GM12874 (cell line): ENCODE measurements at regions not wholly inside any gene's neighbourhood (a gene's known extent, or its start where the extent isn't known, plus 50 kb on each side); places are given as distances from the start of the nearest gene placed in this dataset.

Experiments
- TF ChIP-seq, protein P1 (sequence below): IDR thresholded peaks from 2 replicates; pipeline ENCODE4 v1.5.1; 2011; ENCODE audit warnings: low read depth, mild to moderate bottlenecking, control low read depth, low read length, moderate library complexity; ENCODE audit not compliant: insufficient read depth

DNA sequence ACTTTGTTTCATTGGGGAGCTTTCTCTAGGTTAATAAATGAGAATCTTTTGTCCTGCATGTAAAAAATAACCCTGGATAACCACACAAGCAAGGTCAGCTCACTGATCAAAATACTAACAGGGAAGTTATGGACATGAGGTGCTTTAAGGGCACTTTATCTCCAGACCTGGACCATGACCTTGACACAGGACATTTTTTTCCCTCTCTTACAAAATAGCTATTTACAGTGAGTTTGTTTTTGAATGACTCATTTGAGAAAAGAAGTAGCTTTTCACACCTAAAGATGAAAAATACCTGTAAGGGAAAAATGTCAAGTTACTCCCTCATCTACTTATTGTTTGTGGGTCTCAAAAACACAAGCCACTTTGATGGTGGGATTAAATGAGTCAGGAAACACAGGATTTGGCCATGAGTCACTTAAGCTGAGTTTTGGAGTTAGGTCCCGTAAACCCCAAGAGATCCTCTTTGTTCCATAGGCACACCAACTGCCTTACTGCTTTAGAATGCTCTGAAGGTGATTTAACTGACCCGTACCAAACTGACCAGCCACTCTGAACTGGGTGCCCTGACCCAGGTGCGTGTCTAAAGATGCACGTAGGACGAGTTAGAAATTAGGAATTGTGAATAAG is 479.3 kb upstream of the NXPH2 start:
- TF ChIP-seq, protein P1, sequence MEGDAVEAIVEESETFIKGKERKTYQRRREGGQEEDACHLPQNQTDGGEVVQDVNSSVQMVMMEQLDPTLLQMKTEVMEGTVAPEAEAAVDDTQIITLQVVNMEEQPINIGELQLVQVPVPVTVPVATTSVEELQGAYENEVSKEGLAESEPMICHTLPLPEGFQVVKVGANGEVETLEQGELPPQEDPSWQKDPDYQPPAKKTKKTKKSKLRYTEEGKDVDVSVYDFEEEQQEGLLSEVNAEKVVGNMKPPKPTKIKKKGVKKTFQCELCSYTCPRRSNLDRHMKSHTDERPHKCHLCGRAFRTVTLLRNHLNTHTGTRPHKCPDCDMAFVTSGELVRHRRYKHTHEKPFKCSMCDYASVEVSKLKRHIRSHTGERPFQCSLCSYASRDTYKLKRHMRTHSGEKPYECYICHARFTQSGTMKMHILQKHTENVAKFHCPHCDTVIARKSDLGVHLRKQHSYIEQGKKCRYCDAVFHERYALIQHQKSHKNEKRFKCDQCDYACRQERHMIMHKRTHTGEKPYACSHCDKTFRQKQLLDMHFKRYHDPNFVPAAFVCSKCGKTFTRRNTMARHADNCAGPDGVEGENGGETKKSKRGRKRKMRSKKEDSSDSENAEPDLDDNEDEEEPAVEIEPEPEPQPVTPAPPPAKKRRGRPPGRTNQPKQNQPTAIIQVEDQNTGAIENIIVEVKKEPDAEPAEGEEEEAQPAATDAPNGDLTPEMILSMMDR = no peak

DNA sequence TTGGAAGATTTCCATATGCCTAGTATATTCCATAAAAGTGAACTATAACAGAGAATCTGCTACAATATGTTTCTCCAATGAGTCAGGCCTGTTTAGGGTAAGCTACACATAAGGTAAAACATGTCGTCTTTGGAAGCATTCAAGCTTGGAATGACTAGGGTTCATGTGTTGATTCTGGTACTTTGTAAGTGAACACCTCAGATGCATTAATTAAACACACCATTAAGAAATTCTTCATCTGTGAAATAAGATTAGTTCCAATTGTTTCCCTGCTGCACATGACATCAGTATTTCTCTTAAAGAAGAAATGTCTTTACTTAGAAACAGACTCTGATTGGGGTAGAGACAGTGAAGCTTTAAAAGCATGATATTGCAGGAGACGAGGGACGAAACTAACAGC is 461.1 kb upstream of the NXPH2 start:
- TF ChIP-seq, protein P1 = no peak

DNA sequence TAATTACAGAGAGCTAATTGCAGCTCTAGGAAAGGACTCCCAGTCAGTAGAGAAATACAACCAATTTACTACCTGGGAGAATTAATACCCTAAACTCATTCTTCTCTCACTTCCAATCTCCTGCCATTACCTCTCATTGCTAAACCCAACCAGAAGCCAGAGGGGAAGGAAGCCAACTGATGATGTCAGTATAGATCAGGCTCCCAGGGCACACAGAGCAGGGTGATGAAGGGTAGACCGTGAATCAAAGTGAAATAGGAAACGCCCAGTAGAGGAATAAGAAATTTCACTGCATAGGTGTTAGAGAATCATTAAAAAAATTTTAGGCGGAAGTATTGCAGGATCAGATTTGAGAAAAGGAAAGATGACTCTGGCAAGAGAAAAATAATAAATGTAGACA is 456.8 kb upstream of the NXPH2 start:
- TF ChIP-seq, protein P1 = no peak

DNA sequence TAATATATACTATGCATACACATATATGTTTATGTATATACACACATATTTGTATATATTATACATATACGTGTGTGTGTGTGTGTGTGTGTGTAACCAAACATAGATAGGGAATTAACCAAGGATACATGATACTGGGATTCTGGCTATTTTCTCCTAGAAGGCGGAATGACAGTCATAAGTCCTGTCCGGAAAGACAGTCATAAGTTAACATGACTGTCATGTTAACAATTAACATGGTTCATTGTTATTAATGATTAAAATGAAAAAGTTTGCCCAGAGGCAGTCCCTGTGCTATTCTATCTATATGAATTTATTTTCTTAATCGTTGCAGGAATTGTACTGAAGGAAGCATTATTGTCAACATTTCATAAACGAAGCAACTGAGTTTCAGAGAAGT is 450.7 kb upstream of the NXPH2 start:
- TF ChIP-seq, protein P1 = no peak

DNA sequence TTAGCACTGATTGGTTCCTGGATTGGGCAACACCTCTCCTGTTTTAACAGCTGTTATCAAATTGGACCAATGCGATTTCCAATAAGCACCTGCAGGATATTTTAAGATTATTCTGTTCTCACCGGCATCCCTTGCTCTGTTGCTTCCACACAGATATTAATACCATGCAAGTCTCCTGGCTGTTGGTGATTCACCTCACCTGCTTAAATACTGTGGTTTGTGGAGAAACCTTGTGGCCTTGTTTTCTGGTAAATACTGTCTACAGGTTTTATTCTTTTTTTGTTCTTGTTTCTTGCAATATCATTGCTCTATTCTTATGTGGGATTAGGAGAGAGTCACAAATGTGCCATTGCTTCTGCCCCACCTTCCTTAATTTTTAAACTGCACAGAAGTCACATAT is 448.1 kb upstream of the NXPH2 start:
- TF ChIP-seq, protein P1 = no peak

DNA sequence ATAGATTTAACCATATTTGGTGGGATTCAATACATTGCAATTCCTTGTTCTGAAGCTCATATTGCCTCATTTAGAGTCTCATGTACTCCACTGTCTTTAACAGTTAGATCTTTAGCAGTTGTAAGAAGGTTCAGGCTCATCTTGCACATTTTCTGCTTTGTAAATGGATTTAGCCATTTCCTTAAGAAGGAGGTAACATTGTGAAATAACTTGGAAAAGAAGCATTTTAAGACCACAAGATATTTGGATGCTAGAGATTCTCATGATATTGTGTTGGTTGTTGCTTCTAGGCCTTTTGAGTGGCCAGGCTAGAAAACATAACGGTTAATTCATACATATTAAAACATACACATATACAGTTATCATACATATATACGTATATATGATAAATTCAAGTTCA is 445.8 kb upstream of the NXPH2 start:
- TF ChIP-seq, protein P1 = no peak

DNA sequence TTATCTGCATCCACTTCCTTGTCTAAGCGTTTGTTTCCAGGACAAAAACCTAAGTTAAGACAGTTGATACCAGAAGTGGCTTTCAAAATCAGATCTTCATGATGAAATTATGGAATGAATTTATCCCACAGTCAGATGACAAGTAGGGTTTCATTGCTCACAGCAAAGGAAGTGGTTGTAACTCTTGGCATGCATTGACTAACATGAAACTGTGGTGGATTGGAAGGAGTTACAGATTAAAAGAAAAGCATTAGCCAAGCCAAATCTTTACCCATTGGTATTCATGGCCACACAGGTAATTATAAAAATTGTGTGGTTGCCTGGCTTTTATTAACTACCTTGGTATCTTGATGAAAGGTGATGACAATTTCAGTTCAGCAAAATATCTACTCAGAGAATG is 438.0 kb upstream of the NXPH2 start:
- TF ChIP-seq, protein P1 = no peak

DNA sequence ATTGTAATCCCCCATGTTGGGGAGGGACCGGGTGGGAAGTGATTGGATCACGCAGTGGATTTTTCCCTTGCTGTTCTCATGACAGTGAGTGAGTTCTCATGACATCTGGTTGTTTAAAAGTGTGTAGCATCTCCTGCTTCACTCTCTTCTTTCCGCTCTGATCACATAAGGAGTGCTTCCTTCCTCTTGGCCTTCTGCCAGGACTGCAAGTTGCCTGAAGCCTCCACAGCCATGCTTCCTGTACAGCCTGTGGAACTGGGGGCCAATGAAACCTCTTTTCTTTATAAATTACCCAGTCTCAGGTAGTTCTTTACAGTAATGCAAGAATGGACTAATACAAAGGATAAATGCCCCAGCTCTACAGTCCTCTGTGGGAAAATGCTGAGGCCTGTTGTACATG is 437.5 kb upstream of the NXPH2 start:
- TF ChIP-seq, protein P1 = no peak
